SU-DHL-6 (cell line): ENCODE measurements at regions not wholly inside any gene's neighbourhood (a gene's known extent, or its start where the extent isn't known, plus 50 kb on each side); places are given as distances from the start of the nearest gene placed in this dataset.

ENCODE experiments used
- EZH2phosphoT487 ChIP-seq: fragments of 200-600 bp; sonication (generic), shearing (Covaris generic); conservative IDR thresholded peaks from 2 replicates; pipeline ENCODE4 v1.6.1; 2018; ENCODE audit warnings: mild to moderate bottlenecking, antibody characterized with exemption, low read length, moderate library complexity, mixed read lengths
- TF ChIP-seq, protein P1 (sequence below): fragments of 200-600 bp; sonication (generic); IDR thresholded peaks from one replicate; pipeline ENCODE4 v1.5.1; 2017; ENCODE audit warnings: antibody characterized with exemption, mild to moderate bottlenecking, low read length, moderate library complexity; ENCODE audit not compliant: insufficient read depth, poor library complexity, severe bottlenecking

DNA sequence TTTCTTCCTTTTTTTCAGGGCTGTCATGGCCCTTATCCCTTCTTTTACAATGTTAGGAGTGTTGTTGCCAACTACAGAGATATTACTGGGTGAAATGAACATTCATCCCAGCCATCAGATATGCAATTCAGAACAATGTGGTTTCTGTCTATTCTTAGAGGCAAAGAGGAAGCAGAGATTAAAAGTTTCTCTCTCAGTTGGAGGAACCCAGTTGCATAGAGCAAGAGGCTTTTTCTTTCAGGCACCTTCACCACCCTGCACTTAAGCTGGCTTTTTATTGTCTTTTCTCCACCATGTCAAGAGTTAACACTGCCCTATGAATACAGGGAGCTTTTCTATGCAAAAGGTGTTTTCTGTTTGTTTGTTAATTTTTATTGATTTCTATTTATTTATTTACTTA is 1559.6 kb upstream of the IGFBP7 start:
- TF ChIP-seq, protein P1, sequence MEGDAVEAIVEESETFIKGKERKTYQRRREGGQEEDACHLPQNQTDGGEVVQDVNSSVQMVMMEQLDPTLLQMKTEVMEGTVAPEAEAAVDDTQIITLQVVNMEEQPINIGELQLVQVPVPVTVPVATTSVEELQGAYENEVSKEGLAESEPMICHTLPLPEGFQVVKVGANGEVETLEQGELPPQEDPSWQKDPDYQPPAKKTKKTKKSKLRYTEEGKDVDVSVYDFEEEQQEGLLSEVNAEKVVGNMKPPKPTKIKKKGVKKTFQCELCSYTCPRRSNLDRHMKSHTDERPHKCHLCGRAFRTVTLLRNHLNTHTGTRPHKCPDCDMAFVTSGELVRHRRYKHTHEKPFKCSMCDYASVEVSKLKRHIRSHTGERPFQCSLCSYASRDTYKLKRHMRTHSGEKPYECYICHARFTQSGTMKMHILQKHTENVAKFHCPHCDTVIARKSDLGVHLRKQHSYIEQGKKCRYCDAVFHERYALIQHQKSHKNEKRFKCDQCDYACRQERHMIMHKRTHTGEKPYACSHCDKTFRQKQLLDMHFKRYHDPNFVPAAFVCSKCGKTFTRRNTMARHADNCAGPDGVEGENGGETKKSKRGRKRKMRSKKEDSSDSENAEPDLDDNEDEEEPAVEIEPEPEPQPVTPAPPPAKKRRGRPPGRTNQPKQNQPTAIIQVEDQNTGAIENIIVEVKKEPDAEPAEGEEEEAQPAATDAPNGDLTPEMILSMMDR = no peak
- no peak for TF ChIP-seq EZH2phosphoT487
